ENCODE measurements at regions not wholly inside any gene's neighbourhood (a gene's known extent, or its start where the extent isn't known, plus 50 kb on each side); places are given as distances from the start of the nearest gene placed in this dataset.

DNA sequence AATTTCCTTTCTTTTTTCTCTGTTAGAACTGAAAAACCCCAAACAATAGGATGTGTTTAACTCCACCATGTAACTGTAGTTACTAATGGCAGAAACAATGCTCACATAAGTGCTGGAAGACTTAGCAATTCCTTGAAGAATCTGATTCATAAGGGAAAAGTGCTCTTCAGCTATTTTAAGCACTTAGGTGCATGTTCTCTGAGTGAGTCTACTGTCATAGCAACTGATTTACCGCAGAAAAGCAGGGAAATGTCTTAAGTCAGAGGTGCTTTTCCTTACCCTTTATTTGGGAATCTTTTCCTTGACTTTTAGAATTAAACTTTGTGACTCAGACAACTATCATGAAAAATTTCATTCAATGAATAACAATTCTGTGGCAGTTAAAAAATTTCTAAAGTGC lies 65.4 kb upstream of the NABP1 start:
- TF ChIP-seq CTCF (IDR thresholded peaks at IDR 0.05) (no peak), POLR2A (IDR thresholded peaks at IDR 0.05; ENCODE audit: low read depth) (no peak), POLR2AphosphoS5 (IDR thresholded peaks at IDR 0.05) (no peak)
